OCI-LY1 (cell line): ENCODE measurements at regions not wholly inside any gene's neighbourhood (a gene's known extent, or its start where the extent isn't known, plus 50 kb on each side); places are given as distances from the start of the nearest gene placed in this dataset.

ENCODE experiments used
- CTCF ChIP-seq: fragments of 200-600 bp; sonication (generic), shearing (Covaris generic); IDR thresholded peaks from 2 replicates; pipeline ENCODE4 v1.5.1; 2017; ENCODE audit warnings: mild to moderate bottlenecking, antibody characterized with exemption, low read length, moderate library complexity, mixed read lengths
- EZH2 ChIP-seq: fragments of 200-600 bp; sonication (generic), shearing (Covaris generic); IDR thresholded peaks from 2 replicates; pipeline ENCODE4 v1.8.0; 2017; ENCODE audit warnings: borderline replicate concordance, mixed run types, mild to moderate bottlenecking, antibody characterized with exemption, low read length, moderate library complexity, mixed read lengths

- TF ChIP-seq CTCF: no peak
- no peak for TF ChIP-seq EZH2
Measured at GRCh38 chr18:75529394-75529793, 101.9 kb upstream of the SMIM21 start.
